SK-N-DZ (cell line): ENCODE measurements at regions not wholly inside any gene's neighbourhood (a gene's known extent, or its start where the extent isn't known, plus 50 kb on each side); places are given as distances from the start of the nearest gene placed in this dataset.
A peak's percentile ranks its signal among the peaks of the same experiment; 100 is the strongest.

Experiments used
- DNase-seq: peaks from one replicate; pipeline ENCODE4 v3.0.0-alpha.2; 2015; ENCODE audit warnings: low spot score

DNA sequence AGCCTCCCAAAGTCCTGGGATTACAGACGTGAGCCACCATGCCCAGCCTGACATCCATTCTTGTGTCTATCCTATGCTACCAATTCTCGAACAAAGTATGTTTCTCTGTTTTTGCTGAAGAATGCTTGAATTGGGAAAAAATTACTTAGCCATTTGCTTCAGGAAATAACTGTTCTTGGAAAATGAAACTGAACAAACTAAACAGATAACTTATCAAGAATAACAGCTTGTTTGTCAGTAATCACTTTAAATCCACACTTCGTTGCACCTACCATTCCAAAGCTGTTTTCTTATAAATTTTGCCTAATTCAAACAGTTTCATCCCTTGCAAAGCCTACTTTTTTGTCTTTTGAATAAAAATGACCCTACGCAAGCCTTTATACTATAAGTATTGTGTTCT, 672.9 kb downstream of the SUCLG1 start:
- DNase-seq: no peak

DNA sequence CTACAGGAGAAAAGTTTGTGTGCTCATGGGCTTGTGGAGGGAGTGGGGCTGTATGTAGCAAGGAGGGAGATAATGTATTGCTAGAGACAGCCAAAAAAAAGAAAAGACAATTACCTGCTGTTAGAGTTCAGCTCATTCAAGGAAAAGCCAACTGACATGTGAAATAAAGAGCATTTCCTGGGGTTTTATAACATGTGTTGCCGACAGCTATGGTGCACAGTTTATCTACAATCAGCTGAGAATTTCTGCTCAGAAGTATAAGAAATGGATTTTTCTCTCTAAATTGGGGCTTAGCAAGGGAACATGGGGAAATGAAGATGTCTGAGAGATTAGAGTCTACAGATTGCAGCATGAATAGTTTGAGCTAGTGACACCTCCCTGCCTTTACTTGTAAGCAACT, 674.1 kb downstream of the SUCLG1 start:
- no peak for DNase-seq

DNA sequence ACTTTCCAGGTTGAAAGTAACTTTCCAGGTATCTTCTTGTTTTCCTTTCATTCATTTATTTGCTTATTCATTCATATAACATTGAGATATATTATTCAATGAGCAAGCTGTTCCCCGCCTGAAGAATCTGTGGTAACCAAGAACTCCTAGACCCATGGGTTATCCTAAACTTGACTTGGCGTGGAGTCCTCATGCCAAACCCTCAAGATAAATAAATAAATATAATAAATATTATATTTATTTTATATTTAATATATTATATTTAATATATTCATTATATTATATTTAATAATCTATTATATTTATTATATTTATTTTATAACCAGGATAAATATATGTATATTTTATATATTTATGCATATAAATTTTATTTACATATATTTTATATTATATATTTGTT, 674.8 kb downstream of the SUCLG1 start:
- DNase-seq: no peak

- no peak for DNase-seq
These were observed 677.0 kb downstream of the SUCLG1 start for GRCh38 chr2:83782122-83782521.

- DNase-seq: no peak
These were observed 694.6 kb downstream of the SUCLG1 start for GRCh38 chr2:83764447-83765005.

DNA sequence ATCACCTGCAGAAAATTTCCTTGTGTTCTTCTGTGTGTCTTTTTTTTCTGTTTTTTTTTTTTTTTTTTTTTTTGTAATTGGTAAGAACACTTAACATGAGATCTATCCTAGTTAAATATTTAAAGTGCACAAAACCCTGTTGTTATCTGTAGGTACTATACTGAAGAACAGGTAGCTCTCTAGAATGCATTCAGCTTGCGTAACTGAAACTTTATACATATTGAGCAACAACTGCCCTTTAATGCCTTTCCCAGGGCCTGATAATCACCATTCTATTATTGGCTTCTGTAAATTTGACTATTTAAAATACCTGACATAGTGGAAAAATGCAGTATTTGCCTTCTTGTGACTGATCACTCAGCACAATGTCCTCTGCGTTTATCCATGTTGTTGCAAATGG, 701.8 kb downstream of the SUCLG1 start:
- DNase-seq: no peak

DNA sequence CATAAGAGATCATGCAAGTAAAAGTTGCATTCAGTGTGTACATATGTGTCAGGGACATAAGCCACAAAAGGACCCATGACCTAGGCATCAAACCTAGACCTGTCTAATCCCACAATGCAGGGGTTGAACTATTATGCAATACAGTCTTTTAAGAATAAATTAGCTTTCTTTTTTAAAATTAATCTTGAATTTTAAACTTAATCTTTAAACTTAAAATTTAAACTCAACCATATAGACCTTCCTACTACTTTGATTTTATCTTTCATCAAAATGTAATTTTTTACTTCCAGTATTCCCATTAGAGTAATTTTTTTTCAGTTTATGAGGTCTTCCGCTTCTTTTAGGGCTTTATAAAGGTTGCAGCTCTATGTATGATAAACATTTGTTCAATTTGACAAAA, 702.9 kb downstream of the SUCLG1 start:
- no peak for DNase-seq

GRCh38 chr2:83747141-83747540, 711.9 kb downstream of the SUCLG1 start:
- DNase-seq: no peak

DNA sequence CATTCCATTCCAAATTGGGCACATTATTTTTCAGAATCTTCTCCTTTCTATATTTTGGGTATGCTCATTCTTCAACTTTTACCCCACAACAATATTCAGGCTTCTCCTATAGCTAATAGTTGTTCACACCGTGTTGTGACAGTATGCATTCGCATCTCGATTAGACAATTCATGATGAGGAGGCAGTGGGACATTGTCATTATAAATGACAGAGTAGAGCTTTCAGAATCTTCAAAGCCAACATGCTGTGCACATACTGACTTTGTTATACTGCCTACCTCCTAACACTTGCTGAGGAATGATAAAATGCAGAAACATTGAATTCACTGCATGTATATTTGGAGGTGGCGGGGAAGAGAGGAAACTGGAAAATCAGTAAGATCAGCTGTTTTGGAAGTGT, 714.2 kb downstream of the SUCLG1 start:
- DNase-seq: no peak

DNA sequence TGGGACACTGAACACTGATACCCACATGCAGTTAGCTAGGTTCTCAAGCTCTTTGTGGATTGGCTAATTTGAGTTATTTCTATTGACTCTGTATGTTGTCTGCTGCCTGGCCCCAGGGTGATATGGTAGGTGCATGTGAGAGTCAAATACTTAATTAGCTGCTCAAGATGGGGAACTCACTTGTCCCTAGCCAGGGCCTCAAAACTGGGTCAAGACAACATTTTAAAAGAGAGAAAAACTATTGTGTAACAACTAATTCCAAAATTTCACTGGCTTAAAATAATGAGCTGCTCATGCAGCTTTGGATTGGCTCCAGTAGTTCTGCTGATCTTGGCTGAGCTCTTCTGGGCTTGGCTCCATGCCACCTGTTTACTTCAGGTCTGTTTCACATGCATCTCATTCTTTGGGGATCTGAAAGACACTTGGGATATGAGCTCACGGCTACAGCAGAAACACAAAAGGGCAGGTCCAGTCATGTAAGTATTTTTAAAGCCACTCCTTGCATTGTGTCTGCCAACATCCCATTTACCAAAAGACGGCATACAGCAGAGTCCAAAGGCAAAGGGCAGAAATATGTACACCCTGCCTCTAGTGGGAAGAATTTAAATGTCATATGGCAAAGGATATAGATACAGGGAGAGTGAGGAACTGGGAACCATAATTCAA, 716.8 kb downstream of the SUCLG1 start:
- no peak for DNase-seq

- no peak for DNase-seq
These were observed 728.9 kb downstream of the SUCLG1 start for GRCh38 chr2:83730223-83730622.

GRCh38 chr2:83725735-83726134, 733.3 kb downstream of the SUCLG1 start:
- no peak for DNase-seq

DNA sequence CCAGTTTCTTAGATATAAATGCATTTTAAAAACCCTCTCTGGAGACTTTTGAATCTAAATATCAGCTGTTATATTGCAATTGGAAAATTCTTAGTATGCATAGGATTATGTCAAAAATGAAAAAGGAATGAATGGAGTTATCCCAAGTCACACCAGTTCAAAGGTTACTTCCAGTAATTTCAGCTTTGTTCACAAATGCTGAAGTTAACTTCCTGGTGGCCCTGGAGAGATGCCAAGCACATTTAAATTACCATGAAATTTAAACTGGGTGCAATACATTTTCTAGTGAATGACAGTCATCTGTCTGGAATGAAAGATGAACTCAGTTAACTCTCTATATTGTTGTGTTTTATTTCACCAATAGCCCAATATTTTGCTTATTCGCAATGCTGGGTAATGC, 753.9 kb downstream of the SUCLG1 start:
- no peak for DNase-seq

GRCh38 chr2:83703598-83703997, 755.5 kb downstream of the SUCLG1 start:
- DNase-seq: no peak

DNA sequence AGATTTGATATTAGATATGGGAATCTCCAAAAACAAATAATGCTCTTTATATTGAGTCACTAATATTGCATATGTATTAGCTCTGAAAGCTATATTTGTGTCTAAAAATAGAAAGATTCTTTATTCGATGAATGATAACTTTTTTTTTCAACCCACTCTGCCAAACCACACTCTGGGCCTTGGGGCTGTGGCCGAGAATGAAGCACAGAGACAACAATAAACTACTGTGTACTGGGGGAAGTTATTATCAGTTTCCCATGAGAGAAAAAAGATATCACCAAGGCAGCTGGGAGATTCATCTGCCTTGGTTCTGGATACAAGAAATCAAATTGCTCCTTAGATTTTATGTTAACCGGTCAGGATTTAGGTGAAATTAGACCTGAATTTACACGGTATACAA, 762.2 kb downstream of the SUCLG1 start:
- no peak for DNase-seq

GRCh38 chr2:83695530-83695929, 763.5 kb downstream of the SUCLG1 start:
- no peak for DNase-seq

DNA sequence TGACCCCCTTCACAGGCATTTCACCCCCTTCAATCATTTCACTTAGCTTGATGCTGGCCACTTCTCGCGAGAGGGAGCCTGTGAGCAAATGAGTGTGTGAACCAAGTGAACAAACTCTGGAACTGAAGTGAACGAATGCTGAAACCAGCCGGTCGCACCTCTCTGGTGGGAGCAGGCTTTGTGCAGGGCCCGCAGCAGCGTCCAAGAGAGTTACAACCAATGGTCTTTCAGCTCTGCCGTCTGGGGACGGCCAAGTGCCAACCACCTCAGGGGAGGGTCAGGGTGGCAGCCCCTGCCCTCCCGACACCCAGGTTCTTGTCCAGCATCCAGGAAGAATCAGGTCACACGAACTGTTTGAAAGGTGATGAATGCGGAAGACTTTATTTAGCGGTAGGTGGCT, 764.0 kb downstream of the SUCLG1 start:
- no peak for DNase-seq

DNA sequence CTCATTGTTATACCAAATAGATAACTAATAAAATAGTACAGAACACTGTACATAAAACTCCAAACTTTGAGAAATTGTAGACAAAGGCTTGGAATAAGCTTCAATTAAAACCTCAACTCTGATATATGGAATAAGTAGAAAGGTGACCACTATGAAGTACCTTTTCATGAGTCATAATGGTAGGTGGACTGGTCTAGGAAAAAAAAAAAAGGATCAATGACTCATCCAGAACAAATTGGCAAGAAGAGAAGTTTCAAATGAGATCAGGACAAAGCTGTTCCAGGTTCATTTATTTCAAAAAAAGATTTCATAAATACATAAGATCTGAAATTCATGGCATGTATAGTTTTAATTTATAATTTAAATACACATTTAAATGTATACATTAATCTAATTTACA, 769.7 kb downstream of the SUCLG1 start:
- DNase-seq: no peak

DNA sequence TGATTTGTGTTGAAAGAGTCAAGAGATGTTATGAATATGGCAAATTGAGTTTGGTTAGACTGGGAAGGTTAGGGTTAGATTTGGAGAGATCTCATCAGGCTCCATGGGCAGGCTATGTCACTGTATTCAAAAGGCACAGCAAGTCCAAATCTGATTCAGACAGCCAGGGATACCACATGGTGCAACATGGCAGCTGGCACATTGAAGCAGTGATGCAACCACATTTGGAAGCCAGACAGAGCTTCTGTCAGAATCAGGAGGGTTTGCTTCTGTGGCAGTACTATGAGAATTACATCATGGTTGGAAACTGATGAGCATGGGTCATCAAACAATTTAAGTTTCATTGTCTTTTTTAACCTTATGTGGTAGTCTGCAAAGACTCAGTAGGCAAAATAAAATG, 772.2 kb downstream of the SUCLG1 start:
- no peak for DNase-seq

GRCh38 chr2:83674050-83674449, 785.0 kb downstream of the SUCLG1 start:
- DNase-seq: no peak

DNA sequence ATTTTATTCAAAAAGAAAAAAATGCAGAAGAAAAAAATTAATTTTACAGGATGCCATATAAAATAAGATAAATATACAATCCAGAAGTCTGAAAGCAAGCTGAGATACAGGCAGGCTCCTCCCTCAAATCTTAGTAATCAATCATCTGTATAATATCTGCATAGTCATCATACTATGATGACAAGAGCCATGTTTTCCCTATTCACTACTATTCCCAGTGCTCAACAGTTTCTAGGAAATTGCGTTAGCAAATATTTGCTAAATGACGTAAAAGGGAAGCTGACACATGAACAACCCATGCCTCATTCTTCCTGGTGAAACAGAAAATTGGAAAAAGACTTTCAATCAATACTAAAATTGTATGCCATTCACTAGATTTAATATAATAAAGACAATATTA, 793.2 kb downstream of the SUCLG1 start:
- DNase-seq: peak; percentile 5

- DNase-seq: no peak
These were observed 793.9 kb downstream of the SUCLG1 start for GRCh38 chr2:83665154-83665553.

- DNase-seq: no peak
These were observed 797.4 kb downstream of the SUCLG1 start for GRCh38 chr2:83661711-83662110.

DNA sequence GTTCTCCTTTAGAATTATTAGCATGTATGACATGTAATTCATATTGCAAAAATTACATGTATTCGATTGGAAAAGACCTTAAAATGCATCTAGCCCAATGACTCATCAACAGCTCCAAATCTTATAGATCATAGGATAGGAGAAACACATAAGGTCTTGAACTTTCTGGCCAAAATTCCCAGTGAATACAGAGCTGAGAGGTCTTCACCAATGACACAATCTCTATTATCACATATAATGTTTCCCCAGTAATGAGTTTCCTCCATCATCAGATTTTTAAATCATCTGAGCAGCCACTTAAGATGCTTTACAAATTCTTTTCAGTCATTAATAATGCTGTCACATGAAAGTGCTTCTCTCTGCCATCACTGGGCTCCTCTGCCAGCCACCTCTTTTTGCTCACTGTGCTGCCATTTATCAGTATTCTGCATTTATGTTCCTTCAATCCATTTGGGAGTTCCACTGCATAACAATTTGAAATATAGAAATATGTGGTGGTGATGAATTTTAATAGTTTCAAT, 804.9 kb downstream of the SUCLG1 start:
- no peak for DNase-seq
